ENCODE measurements at regions not wholly inside any gene's neighbourhood (a gene's known extent, or its start where the extent isn't known, plus 50 kb on each side); places are given as distances from the start of the nearest gene placed in this dataset.

DNA sequence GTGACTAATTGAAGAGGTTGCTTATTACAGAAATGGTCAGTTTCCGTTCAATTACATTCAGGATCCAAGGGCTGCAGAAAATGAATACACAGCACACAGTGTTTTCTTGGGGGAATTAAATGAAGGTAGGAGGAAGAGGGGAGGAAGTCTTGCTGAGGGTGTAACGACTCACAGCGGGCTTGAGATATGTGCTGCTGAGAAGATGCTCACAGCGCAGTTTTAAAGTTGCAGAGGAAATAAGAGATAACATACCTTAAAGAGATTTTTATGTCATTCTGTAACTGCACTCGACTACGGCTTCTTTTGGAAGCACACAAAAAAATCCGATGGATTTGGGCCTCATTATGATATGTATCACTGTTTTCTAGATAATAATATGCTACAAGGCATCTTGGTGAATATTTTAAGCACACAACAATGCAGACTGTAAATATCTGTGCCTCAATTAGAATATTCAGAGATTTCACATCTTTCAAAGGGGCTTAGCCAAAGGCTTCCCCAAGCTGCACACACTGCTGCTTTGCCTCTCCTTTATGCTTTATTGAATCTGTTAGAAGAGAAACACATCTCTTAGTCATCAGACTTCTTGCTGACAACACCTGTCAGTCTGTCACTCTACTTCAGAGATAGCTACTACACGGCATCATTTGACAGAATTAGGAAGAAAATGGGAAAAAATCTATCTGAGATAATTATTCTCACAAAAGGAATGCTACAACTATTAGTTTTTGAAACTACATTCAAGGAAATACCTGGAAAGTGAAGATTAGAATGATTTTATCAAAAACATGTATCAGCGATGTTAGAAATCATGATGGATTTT lies 773.2 kb downstream of the OTOL1 start:
- intact Hi-C loops (cut with micrococcal nuclease; ENCODE audit: unreplicated experiment), result no loop called here
- Histone ChIP-seq H3K27ac (ENCODE audit: low read depth, low read length, poor library complexity, severe bottlenecking) (no peak overlapping the region), H3K36me3 (ENCODE audit: insufficient read depth, low read length, poor library complexity, severe bottlenecking) (no peaks in the 10 kb centered on the region), H3K4me3 (ENCODE audit: low read depth, low read length, poor library complexity, severe bottlenecking) (no peak overlapping the region), H3K4me1 (ENCODE audit: insufficient read depth, low read length, poor library complexity, severe bottlenecking) (no peaks in the 10 kb centered on the region), H3K27me3 (replicated peaks; ENCODE audit: insufficient read depth, low read depth, low read length, poor library complexity) (no peaks in the 10 kb centered on the region), H3K9me3 (ENCODE audit: low read depth, low read length, poor library complexity, severe bottlenecking) (no peaks in the 10 kb centered on the region)
- TF ChIP-seq, protein P1, sequence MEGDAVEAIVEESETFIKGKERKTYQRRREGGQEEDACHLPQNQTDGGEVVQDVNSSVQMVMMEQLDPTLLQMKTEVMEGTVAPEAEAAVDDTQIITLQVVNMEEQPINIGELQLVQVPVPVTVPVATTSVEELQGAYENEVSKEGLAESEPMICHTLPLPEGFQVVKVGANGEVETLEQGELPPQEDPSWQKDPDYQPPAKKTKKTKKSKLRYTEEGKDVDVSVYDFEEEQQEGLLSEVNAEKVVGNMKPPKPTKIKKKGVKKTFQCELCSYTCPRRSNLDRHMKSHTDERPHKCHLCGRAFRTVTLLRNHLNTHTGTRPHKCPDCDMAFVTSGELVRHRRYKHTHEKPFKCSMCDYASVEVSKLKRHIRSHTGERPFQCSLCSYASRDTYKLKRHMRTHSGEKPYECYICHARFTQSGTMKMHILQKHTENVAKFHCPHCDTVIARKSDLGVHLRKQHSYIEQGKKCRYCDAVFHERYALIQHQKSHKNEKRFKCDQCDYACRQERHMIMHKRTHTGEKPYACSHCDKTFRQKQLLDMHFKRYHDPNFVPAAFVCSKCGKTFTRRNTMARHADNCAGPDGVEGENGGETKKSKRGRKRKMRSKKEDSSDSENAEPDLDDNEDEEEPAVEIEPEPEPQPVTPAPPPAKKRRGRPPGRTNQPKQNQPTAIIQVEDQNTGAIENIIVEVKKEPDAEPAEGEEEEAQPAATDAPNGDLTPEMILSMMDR (conservative IDR thresholded peaks at IDR 0.05; ENCODE audit: low read depth, low read length), result no peak
- no peak for TF ChIP-seq EZH2 (IDR thresholded peaks at IDR 0.05; ENCODE audit: borderline replicate concordance, low read depth, low read length, poor library complexity, severe bottlenecking)
- no TSS peak for BruUV-seq (replicated peaks)
- ChIA-PET CTCF (no interaction called here), POLR2A (ENCODE audit: low non-redundant PET) (no interaction called here)
- DNase-seq (ENCODE audit: low spot score), result no peak

DNA sequence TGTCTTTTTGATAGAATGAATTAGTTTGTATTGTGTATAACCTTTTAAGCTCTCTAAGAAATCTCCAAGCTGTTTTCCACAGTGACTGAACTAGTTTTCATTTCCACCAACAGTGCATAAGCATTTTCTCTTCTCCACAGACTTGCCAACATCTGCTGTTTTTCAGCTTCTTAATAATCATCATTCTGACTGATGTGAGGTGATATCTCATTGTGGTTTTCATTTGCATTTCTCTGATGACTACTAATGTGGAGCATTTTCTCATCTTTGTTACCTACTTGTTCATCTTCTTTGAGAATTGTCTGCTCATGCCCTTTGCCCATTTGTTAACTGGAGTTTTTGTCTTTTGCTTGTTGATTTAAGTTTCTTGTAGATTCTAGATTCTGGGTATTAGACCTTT lies 777.5 kb downstream of the OTOL1 start:
- Histone ChIP-seq H3K9me3 (ENCODE audit: low read depth, low read length, poor library complexity, severe bottlenecking) (no peaks in the 10 kb centered on the region), H3K4me3 (ENCODE audit: low read depth, low read length, poor library complexity, severe bottlenecking) (no peak overlapping the region), H3K27me3 (replicated peaks; ENCODE audit: insufficient read depth, low read depth, low read length, poor library complexity) (no peaks in the 10 kb centered on the region), H3K4me1 (ENCODE audit: insufficient read depth, low read length, poor library complexity, severe bottlenecking) (no peaks in the 10 kb centered on the region), H3K27ac (ENCODE audit: low read depth, low read length, poor library complexity, severe bottlenecking) (no peak overlapping the region), H3K36me3 (ENCODE audit: insufficient read depth, low read length, poor library complexity, severe bottlenecking) (no peaks in the 10 kb centered on the region)
- no peak for TF ChIP-seq EZH2 (IDR thresholded peaks at IDR 0.05; ENCODE audit: borderline replicate concordance, low read depth, low read length, poor library complexity, severe bottlenecking)
- TF ChIP-seq, protein P1 (conservative IDR thresholded peaks at IDR 0.05; ENCODE audit: low read depth, low read length), result no peak
- CTCF ChIA-PET, result no interaction called here
- no peak for DNase-seq (ENCODE audit: low spot score)
- POLR2A ChIA-PET (ENCODE audit: low non-redundant PET), result no interaction called here
- no TSS peak for BruUV-seq (replicated peaks)
- intact Hi-C loops (cut with micrococcal nuclease; ENCODE audit: unreplicated experiment), result no loop called here

DNA sequence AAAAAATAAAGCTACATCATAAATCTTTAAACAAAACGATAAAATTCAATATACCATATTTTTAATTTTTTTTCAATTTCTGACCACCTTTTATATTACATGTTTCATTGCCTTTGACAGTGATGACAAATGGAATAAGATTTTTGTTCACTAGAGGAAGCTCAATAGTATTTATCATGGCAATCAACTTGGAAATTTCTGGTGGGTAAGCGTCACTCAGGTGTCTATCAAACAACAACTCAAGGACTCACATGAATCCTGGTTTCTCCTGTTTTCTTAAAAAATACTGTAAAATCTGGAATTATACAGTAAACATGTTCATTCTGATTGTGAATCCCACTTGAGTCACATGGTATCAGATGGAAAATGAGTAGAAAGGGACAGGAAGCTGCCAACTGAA lies 782.2 kb downstream of the OTOL1 start:
- BruUV-seq (replicated peaks), result no TSS peak
- Histone ChIP-seq H3K4me1 (ENCODE audit: insufficient read depth, low read length, poor library complexity, severe bottlenecking) (no peaks in the 10 kb centered on the region), H3K9me3 (ENCODE audit: low read depth, low read length, poor library complexity, severe bottlenecking) (no peaks in the 10 kb centered on the region), H3K36me3 (ENCODE audit: insufficient read depth, low read length, poor library complexity, severe bottlenecking) (no peaks in the 10 kb centered on the region), H3K27ac (ENCODE audit: low read depth, low read length, poor library complexity, severe bottlenecking) (no peak overlapping the region), H3K27me3 (replicated peaks; ENCODE audit: insufficient read depth, low read depth, low read length, poor library complexity) (no peaks in the 10 kb centered on the region), H3K4me3 (ENCODE audit: low read depth, low read length, poor library complexity, severe bottlenecking) (no peak overlapping the region)
- ChIA-PET CTCF (no interaction called here), POLR2A (ENCODE audit: low non-redundant PET) (no interaction called here)
- TF ChIP-seq EZH2 (IDR thresholded peaks at IDR 0.05; ENCODE audit: borderline replicate concordance, low read depth, low read length, poor library complexity, severe bottlenecking), result no peak
- TF ChIP-seq, protein P1 (conservative IDR thresholded peaks at IDR 0.05; ENCODE audit: low read depth, low read length), result no peak
- DNase-seq (ENCODE audit: low spot score), result no peak
- intact Hi-C loops (cut with micrococcal nuclease; ENCODE audit: unreplicated experiment), result no loop called here

All from A673 (cell line).